Superior temporal gyrus (tissue), 1 donor: ENCODE measurements at regions not wholly inside any gene's neighbourhood (a gene's known extent, or its start where the extent isn't known, plus 50 kb on each side); places are given as distances from the start of the nearest gene placed in this dataset.

Source experiments
- DNase-seq: peaks from one replicate; pipeline ENCODE4 v3.0.0-alpha.2; 2016; ENCODE audit errors: extremely low spot score

DNA sequence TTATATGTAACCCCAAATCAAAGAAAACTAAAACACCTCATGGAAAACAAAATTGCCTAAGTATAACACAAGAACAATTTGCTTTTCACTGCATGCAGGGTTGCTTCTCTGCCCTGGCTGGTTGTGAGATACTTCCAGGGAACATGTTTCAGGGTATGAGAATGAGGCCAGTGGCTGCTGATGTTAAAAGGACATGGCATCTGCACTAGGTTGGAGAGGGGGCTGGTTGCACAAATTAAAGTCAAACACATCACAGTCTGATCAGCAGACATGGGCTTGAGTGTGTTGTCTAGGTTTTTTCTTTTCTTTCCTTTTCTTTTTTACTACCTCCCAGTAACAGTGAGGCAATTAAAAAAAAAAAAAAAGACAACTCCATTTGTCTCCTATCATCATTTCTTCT is 374.9 kb downstream of the MCTP2 start:
- no peak for DNase-seq

DNA sequence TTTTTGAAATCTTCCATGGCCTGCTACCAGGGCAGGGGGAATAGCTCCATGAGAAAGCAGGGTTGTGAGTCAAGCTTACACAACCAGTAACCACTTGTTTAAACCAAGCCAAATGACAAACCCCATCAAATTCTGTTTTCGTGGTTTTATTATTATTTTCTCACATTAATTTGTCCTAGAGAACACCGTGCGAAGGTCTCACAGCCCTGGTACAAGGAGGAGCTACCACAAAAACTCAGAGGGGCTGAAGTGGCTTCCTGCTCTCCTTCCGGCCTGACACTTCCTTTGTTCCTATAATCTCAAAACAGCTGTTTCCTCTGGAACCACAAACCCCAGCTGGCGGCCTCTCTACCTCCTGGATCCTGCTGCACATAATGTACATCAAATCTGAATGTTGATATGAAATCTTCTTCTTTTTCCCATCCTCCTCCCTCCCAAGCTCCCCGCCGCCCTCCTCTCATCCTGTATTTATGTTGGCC is 375.9 kb downstream of the MCTP2 start:
- no peak for DNase-seq

DNA sequence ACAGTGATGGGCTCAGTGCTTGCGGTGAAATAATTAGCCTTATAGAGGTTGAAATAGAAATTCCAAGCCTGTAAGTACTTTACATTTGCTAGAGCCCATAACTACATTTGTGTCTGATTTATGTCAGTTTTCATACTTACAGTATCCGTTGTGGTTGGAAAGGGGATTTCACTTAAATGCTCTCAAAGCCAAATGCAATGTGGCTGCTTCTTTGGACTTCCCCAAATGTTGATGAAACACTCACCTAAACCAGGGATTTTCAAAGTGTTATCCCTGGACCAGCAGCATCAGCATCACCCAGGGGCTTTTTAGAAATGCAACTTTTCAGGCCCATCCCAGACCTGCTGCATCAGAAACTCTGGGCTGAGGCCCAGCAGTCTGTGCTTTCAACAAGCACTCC is 378.7 kb downstream of the MCTP2 start:
- no peak for DNase-seq

DNA sequence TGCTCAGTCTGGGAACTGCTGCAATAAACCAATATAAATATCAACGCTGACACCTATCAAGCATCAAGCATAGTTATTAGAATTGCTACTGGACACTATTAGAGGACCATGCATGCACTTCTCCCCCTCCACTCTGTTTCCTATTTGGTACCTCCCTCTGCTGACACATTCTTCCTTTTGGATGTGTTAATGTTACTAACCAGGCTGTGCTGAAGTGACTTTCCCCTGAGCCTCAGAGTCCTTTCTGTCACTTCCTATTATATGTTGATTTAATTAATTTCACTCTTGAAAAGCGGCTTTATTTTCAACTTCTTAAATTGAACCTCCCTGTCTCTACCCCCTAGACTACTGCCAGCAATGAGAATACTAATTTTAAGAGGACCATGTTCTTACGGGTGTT is 379.1 kb downstream of the MCTP2 start:
- no peak for DNase-seq

DNA sequence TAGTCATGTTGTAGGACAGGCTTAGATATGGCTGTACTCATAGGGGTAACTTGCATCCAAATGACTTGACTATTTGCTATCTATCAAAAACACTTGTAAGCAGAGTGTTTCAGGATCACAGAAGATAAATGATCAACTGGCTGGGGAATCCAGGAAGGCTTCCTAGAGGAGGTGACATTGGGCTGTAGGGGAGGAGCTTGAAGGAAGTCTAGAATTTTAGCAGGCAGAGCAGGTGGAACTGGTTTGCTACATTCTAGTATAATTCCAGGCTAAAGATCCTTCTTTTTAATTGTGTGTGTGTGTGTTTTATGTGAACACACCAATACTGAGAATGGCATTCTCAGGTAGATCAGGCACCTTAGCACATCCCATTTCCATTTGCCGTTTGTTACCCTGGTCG is 380.3 kb downstream of the MCTP2 start:
- DNase-seq, result no peak

DNA sequence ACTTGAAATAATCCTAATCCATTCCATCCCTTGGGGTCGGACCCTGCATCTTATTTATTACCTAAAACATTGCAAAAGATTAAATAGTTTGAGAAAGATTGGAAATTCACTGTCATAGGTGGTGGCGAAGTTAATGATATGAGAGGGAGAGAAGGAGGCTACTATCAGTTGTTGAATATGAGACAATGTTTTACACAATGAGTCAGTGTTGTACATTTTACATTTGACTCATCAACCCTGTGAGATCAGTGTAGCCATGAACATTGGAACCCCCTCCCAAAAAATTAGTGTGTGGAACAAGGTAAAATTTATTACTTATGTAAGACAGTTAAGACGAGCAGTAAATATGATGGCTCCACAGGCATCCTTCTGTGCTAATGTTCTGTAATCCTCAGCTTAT is 384.3 kb downstream of the MCTP2 start:
- DNase-seq, result no peak

DNA sequence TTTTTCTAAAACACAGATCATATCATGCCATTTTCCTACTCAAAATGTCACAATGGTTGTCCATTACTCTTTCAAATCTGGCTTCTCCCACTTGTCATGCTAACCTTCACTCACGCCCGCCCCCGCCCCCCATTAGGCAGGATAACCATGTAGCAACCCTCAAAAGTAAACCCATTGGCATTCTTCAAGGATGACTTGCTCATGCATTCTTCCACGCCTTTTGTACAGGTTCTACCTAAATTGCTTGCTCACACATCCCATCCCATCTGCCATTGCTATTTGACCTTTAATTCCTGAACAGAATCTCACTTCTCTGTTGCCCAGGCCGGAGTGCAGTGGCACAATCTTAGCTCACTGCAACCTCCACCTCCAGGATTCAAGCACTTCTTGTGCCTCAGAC is 389.3 kb downstream of the MCTP2 start:
- no peak for DNase-seq

DNA sequence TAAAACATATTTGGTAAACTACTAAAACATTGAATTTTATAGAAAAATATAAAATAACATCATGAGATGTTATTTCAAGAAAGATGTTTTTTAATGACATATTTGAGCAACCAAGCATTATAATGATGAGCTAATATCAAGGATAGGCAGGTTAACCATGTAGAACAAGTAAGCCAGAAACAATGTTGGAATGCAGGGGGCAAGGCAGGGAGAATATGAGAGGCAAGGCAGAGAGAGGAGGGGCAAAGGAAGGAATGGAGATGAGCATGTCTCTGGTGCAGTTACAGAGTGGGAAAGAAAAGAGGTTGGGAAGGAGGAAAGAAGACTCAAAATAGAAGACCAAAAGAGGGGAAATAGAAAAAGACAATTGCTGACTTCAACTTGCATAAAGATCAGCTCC is 390.4 kb downstream of the MCTP2 start:
- DNase-seq, result no peak

DNA sequence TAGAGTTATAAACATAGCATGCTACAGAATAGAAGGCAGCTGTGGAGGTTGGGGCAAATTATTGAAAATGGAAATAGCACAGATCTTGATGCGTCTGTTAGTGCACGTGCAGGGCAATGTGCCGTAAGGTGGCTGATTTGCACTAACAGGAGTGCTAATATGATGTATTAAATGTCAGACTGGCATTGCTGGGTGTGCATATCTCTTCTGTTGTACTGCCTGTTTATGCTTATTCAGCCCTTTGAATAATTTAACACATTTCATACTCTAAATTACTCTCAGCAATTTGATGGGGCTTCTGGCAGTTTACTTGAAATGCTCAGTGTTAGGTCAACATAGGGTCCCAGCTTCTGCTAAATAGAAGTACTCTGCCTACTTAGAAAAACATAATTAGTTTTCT is 395.6 kb downstream of the MCTP2 start:
- no peak for DNase-seq

DNA sequence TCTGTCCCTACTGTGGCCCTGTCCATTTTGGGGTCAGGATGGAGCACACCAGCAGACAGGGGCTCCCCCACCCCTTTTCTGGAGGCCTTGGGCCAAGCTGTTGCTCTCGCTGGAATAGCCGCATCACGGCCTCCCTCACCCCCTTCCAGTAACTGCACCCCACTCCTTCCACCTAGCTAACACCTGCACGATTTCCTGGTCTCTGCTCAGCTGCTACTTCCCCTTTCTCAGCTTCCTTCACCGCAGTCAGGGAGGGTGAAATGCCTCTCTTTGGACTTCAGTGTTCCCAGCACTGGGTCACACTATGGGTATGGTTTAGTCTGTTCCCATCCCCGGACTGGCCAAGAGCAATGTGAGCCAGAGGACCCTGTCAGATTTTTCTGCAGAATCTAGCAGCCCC is 400.2 kb downstream of the MCTP2 start:
- no peak for DNase-seq

DNA sequence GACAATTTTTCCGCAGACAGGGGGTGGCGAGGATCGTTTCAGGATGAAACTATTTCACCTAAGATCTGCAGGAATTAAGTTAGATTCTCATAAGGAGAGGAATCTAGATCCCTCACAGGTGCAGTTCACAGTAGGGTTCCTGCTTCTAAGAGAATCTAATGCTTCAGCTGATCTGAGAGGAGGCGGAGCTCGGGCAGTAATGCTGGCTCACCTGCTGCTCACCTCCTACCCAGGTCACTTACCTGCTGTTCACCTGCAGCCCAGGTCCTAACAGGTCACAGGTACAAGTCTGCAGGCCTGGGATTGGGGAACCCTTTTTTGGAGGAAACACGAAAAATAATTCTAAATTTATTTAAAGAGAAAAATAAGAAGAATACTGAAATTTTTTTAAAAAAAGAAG is 406.8 kb downstream of the MCTP2 start:
- no peak for DNase-seq

DNA sequence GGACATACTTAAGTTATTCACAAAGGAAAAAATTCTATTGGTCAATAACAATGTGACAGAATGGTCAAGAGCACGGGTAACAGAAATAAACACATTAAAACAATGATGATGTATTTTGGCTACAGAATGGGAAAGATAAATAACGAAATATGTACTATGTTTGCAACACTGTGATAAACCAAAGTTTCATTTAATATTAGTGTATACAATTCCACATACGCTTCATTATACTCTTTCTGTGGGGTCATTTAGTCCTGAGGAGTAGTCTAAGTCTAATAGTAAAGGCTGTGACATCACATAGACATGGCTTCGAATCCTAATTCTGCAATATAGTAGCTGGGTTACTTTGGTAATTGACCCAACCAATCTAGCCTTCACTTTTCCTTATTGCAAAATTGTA is 408.3 kb downstream of the MCTP2 start:
- no peak for DNase-seq

DNA sequence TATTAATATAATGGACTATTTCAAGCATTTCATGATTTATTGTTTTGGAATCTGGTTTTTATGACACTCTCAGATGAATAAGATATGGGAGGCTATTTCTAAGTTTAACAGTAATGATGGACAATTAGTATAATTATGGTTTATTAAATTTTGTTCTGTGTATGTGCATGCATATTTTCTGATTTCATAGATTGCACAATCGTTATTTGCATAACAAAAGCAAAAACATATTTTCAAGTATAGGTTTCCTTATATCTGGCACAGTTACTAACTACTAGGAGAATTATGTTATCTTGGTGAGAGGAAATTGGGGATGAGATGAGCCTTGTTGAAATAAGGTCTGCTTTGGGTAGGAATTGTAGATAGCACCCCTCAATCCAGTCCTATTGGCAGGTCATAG is 413.1 kb downstream of the MCTP2 start:
- DNase-seq, result no peak

DNA sequence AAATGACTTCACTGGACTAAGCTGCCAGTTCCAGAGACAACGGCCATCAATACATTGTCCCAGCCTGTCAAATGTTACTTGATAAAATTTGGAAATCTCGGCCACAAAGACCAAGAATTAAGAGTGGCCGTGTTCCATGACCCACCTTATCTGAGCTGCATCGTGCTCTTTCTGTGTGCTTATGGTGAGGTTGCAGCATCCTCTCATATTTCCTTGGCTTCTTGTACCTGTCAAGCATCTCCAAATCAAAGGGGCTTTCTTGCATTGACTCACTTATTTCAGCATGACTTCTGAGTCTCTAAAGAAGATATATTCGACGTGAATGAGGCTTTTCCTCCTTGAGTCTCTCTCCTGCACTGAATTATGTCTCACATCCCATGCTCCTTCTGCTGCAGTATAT is 421.7 kb downstream of the MCTP2 start:
- DNase-seq, result no peak

DNA sequence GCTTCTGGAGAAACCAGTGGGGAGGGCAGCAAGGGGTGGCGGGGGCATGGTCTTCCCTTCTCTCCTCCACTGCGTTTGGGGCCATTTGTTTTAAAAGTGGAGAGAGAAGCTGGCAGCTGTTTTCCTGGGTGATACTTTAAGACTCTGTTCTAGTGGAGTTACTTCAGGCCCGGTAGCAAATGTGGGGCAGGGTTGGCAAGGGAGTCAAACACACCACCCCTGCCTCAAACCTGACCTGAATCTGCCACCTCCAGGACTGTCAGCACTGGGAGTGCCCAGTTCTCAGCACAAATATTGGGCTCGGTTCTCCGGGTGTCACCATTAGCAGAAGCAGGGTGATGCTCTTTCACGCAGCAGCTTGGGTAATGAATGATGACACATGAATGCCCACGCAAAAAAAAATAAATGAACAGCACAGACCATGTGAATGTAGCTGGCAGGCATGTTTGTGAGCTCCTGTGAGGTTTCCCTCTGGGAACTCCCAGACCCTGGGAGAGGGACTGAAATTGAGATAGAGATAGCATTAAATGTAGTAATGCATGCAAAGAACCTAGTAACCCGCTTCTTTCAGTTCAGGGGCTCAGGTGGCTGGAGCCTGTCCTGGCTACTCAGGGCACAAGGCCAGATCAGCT is 424.0 kb downstream of the MCTP2 start:
- DNase-seq, result no peak

DNA sequence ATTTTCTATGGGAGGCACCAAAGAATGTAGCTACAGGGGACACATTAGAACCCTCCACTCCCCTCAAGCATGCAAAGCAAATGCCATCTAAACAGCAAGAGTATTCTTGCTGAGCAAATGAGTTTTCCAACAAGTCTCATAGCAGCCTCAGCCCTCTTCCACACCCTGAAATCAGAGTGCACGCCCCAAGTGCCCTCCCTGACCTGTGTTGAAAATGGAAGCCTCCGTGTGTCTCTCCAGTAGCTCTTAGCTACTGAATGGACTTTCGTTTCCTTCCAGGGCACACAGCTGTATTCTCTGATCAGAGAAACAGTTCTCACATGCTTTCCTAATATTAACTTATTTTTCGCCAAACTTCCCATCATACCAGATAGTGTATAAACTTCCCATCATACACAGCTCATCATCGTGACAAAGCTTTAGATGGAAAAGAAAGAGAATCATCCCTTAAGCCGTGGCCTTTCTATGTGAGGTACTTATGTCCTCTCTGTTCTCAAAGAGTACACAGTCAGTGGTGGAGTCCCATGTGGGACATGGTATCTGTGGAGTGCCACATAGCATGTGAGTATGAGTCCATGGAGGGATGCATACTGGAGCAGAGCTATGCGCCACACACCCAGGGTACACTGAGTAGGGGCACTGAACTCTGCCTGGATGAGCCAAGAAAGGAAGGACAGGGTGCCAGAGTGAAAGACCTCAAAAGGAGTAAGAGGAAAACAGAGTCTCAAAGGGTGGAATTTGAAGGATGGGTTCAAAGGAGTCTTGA is 434.5 kb downstream of the MCTP2 start:
- DNase-seq, result no peak

DNA sequence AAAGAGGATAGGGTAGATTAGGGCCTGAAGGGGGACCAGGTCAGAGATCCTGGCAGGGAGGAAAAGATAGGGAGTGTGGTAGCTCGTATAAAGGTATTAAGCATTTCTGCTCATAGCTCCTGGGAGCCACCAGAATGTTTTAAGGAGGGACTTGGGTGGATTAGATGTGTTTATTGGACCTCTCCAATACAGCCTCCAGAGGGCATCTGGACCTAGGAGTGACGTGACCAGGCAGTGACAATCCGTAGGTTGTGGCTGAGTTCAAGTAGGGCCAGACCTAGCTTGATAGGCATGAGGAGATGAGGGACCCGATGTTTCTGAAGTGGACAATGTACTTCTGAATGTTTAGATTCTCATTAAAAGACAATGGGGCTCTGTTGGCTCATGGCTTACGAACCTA is 435.2 kb downstream of the MCTP2 start:
- DNase-seq, result no peak

DNA sequence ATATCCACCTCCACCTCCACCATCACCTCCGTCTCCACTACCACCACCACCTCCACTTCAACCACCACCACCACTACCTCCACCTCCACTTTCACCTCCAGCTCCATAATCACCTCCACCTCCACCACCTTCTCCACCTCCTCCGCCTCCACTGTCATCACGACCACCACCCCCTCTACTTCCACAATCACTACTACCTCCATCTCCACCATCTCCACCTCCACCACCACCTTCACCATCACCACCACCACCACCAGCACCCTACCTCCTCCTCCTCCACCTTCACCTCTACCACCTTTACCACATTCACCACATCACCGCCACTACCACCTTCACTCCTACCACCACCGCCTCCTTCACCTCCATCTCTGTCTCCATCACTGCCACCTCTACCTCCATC is 435.7 kb downstream of the MCTP2 start:
- DNase-seq, result no peak

DNA sequence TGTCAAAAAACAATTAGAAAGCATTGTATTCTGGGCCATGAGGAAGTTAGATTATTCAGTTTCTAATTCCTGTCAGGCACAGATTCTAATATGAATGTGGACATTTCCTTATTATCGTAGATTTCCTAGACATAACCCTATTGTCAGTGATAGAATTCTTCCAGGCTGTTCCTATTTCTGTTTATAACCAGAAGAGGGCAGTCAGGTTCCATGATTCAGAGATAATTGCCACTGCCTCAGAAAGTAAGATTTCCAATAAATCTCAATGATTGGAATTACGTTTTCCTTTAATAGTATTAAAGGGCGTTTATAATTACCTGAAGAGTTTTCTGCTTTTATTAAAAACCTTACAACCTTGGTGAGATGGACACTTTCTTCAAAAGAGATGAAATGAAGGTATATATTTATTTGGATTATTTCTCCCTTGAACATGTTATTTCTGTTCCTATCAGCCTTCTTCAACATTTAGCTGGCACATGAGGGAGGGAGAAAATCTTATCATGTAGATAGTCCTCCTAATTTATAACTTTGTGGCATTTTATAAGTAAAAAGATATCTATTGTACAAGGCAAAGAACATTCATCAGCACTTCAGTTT is 439.2 kb downstream of the MCTP2 start:
- peak; percentile 82 for DNase-seq

DNA sequence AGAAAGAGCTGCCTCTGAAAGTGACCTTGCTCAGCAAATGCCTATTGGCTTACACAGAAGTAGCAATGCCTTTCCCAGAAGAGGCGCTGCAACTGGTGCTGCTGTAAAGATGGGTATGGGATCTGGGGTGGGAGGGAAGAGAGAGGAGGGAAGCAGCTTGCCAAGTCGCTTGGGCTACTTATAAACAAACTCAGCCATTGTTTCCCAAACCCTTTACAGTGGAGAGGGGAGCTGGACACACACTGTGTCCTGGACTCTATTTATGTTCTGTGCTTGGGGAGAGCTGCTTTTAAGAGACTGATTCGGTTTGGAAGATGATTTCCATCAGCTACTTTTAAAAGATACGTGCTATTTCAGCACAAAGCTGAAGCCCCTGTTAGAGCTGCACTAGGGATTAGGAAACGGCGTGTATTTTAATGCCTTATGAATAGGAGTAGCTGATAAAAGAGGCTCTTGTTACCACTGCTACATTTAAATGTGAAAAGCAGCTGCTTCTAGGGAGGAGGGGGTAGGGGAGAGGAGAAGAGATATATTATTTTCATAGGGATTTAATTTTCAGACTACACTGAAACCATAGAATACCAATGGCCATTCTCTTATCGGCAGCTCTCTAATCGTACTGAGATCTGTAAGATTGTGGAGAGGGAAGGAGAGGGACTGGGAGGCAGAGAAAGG is 440.6 kb downstream of the MCTP2 start:
- peak; percentile 42 for DNase-seq

DNA sequence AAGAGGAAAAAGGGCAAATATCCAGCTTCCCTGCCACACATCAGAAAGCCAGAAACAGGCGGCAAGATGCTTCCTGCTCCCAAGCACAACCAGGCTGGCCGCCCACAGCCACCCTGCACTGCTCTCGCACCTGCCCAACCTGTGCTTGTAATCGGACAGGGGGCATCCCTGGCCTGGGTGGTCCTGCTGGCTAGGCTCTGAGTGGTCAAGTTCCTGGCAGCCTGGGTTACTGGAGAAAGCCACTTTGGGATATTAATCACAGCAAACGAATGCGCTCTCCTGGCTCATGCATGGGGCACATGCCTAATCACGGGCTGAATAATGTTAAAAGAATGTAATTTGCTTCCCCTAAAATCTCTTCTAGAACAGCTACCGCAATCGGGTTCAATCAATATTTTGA is 442.4 kb downstream of the MCTP2 start:
- no peak for DNase-seq

DNA sequence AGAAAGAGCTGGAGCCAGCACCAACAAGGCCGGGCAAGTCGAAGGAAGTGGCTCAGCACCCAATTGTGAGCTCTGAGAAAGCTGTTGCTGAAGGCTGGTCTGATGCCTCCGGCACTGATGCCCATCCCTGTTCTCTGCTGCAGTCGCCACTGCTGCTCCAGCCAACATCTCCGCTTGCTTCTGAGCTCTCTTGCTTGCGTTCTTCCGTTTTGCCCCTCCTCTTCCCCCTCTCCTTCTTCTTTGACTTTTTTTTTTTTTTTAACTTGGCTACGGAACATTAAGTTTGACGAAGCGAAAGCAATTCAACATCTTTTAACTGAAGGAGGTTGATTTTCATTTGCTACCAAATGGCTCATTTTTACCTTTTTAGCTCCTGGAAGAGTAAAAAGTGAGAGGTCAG is 442.9 kb downstream of the MCTP2 start:
- DNase-seq, result peak; percentile 22
